Testis (tissue), 2 donors: ENCODE measurements at regions not wholly inside any gene's neighbourhood (a gene's known extent, or its start where the extent isn't known, plus 50 kb on each side); places are given as distances from the start of the nearest gene placed in this dataset.

Source experiments
- DNase-seq: peaks from one replicate; pipeline ENCODE4 v3.0.0-alpha.2; 2019
- H3K27ac ChIP-seq, 2 donors: fragments of 200-600 bp; sonication (generic); one replicate each; pipeline ENCODE4 v1.5.1; 2019
- H3K27me3 ChIP-seq: fragments of 200-600 bp; sonication (generic); one replicate; pipeline ENCODE4 v1.5.1; 2019
- H3K36me3 ChIP-seq: fragments of 200-600 bp; sonication (generic); one replicate; pipeline ENCODE4 v1.5.1; 2017; ENCODE audit warnings: low read depth; ENCODE audit errors: missing control alignments
- H3K4me1 ChIP-seq: fragments of 200-600 bp; sonication (generic); one replicate; pipeline ENCODE4 v1.5.1; 2019
- H3K4me3 ChIP-seq, 2 donors: fragments of 200-600 bp; sonication (generic); one replicate each; pipeline ENCODE4 v1.5.1; 2017 to 2019
- H3K9me3 ChIP-seq: fragments of 200-600 bp; sonication (generic); one replicate; pipeline ENCODE4 v1.5.1; 2017
- CTCF ChIP-seq, 3 experiments: fragments of 450-650 bp in 2 of 3; fragments of 200-600 bp in 1 of 3; sonication (generic) in 1 of 3; IDR thresholded peaks; one replicate each; pipeline ENCODE4 v1.5.1; 2016 to 2019; ENCODE audit warnings: antibody characterized with exemption in 3 of 3, mild to moderate bottlenecking in 2 of 3, moderate library complexity in 1 of 3
- POLR2A ChIP-seq: fragments of 450-650 bp; IDR thresholded peaks from one replicate; pipeline ENCODE4 v1.6.1; 2017; ENCODE audit warnings: antibody characterized with exemption, mild to moderate bottlenecking, moderate library complexity
- WGBS, 2 donors: methylation state at CpG; one replicate each; pipeline ENCODE4 v1.1.5; 2018; 5-methylcytosine and 5-hydroxymethylcytosine counted together
- intact Hi-C: fragments of 100-400 bp; cut with DNase I; formaldehyde crosslinking; loops from one replicate; pipeline ENCODE4 v1.15.1; 2023; ENCODE audit warnings: low total_unique reads

GRCh38 chr6:85385636-85386315 lies 64.1 kb upstream of the NT5E start:
- Histone ChIP-seq H3K4me1 (no peaks in the 10 kb centered on the region), H3K27ac (no peak overlapping the region), H3K27me3 (no peaks in the 10 kb centered on the region), H3K36me3 (no peaks in the 10 kb centered on the region), H3K4me3 (no peak overlapping the region), H3K9me3 (no peaks in the 10 kb centered on the region)
- WGBS, 2 donors, result 77 to 81% methylated on average over 5 of the region's 5 CpGs
- DNase-seq, result no peak
- TF ChIP-seq POLR2A (no peak), CTCF (IDR thresholded peaks at IDR 0.05) (no peak)
- intact Hi-C loops, result no loop called here

GRCh38 chr6:85383042-85383441 lies 66.8 kb upstream of the NT5E start:
- no peak overlapping the region for H3K27ac ChIP-seq
- 54 to 60% methylated on average over 6 of the region's 6 CpGs for WGBS, 2 donors
- H3K4me3 ChIP-seq, result no peak overlapping the region
- H3K27me3 ChIP-seq, result no peaks in the 10 kb centered on the region
- no peak for TF ChIP-seq CTCF (IDR thresholded peaks at IDR 0.05)
- no peak for TF ChIP-seq POLR2A
- DNase-seq, result no peak
- H3K9me3 ChIP-seq, result no peaks in the 10 kb centered on the region
- no peaks in the 10 kb centered on the region for H3K4me1 ChIP-seq
- intact Hi-C loops, result no loop called here
- no peaks in the 10 kb centered on the region for H3K36me3 ChIP-seq

- Histone ChIP-seq H3K27me3 (no peaks in the 10 kb centered on the region), H3K36me3 (no peaks in the 10 kb centered on the region), H3K27ac (no peak overlapping the region), H3K4me3 (no peak overlapping the region), H3K4me1 (no peaks in the 10 kb centered on the region), H3K9me3 (no peaks in the 10 kb centered on the region)
- TF ChIP-seq POLR2A (no peak), CTCF (IDR thresholded peaks at IDR 0.05) (no peak)
- DNase-seq, result no peak
- intact Hi-C loops, result no loop called here
- WGBS, 2 donors, result 78 to 86% methylated on average over 5 of the region's 5 CpGs
Measured at GRCh38 chr6:85382541-85382940, 67.3 kb upstream of the NT5E start.

- Histone ChIP-seq H3K4me1 (no peaks in the 10 kb centered on the region), H3K9me3 (no peaks in the 10 kb centered on the region), H3K27me3 (no peaks in the 10 kb centered on the region), H3K4me3 (no peak overlapping the region), H3K27ac (no peak overlapping the region), H3K36me3 (no peaks in the 10 kb centered on the region)
- no peak for DNase-seq
- intact Hi-C loops, result no loop called here
- TF ChIP-seq POLR2A (no peak), CTCF (IDR thresholded peaks at IDR 0.05) (no peak)
- WGBS, 2 donors, result 92 to 94% methylated on average over 2 of the region's 2 CpGs
Measured at GRCh38 chr6:85372915-85373270, 77.0 kb upstream of the NT5E start.

GRCh38 chr6:85372188-85372914 lies 77.5 kb upstream of the NT5E start:
- no peak for DNase-seq
- WGBS, 2 donors, result 76 to 80% methylated on average over 9 of the region's 9 CpGs
- no peak for TF ChIP-seq POLR2A
- no peak for TF ChIP-seq CTCF (IDR thresholded peaks at IDR 0.05)
- Histone ChIP-seq H3K4me3 (no peak overlapping the region), H3K27me3 (no peaks in the 10 kb centered on the region), H3K27ac (no peak overlapping the region), H3K36me3 (no peaks in the 10 kb centered on the region), H3K4me1 (no peaks in the 10 kb centered on the region), H3K9me3 (no peaks in the 10 kb centered on the region)
- intact Hi-C loops, result no loop called here
